ENCODE measurements at regions not wholly inside any gene's neighbourhood (a gene's known extent, or its start where the extent isn't known, plus 50 kb on each side); places are given as distances from the start of the nearest gene placed in this dataset.

DNA sequence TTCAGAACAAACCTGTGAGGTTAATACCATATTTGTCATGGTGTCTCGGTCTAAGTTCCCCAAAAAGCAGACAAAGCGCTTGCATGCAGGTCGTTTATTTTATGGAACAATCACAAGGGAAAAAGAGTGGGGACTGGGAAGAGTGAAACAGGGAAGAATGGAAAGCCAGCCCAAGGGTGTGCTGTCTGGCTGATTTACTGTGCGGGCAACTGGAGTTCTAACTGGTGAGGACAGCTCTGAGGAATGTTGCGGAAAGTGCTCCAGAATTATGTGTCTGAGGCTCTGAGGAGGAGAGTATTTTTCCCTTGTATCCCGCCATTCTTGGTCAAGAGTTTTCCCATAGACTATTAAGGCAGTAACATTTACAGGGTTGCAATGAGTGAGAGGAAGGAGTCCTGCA lies 465.4 kb downstream of the RMST start:
- Histone ChIP-seq H2BK12ac (ENCODE audit: insufficient read length, low read depth, low read length) (no peak overlapping the region), H3K56ac (ENCODE audit: insufficient read length, low read depth, low read length) (no peak overlapping the region), H3K79me2 (ENCODE audit: insufficient read depth, low read length) (no peaks in the 10 kb centered on the region), H3K23me2 (ENCODE audit: insufficient read length, low read depth, low read length, poor library complexity, severe bottlenecking) (no peaks in the 10 kb centered on the region), H2AK5ac (ENCODE audit: insufficient read length, low read length) (no peak overlapping the region), H4K8ac (replicated peaks; ENCODE audit: insufficient read length, low read depth, low read length) (no peak overlapping the region), H4K20me1 (ENCODE audit: control insufficient read depth, insufficient read depth, insufficient read length) (no peaks in the 10 kb centered on the region), H3K14ac (ENCODE audit: insufficient read depth, low read length) (no peak overlapping the region), H3K27ac (ENCODE audit: insufficient read length, low read depth, low read length) (no peak overlapping the region), H2BK15ac (ENCODE audit: low read depth, low read length) (no peak overlapping the region), H3K79me1 (ENCODE audit: insufficient read depth, low read depth, low read length, poor library complexity, severe bottlenecking) (no peaks in the 10 kb centered on the region), H3K18ac (ENCODE audit: insufficient read length, low read depth, low read length) (no peak overlapping the region), H2BK120ac (ENCODE audit: low read depth, low read length, poor library complexity, severe bottlenecking) (no peak overlapping the region), H3K23ac (ENCODE audit: insufficient read length, low read depth, low read length) (no peak overlapping the region), H2BK20ac (ENCODE audit: low read depth, low read length, poor library complexity, severe bottlenecking) (no peak overlapping the region), H2BK5ac (ENCODE audit: insufficient read length, low read length) (no peak overlapping the region), H4K91ac (ENCODE audit: insufficient read length, low read depth, low read length) (no peak overlapping the region), H3K4me2 (ENCODE audit: insufficient read depth, insufficient read length, low read length) (no peak overlapping the region), H4K5ac (ENCODE audit: insufficient read length, low read depth, low read length) (no peak overlapping the region), H3T11ph (ENCODE audit: low read length) (no peak overlapping the region), H3K9me3 (ENCODE audit: control insufficient read depth, low read depth, low read length) (no peaks in the 10 kb centered on the region), H2AFZ (ENCODE audit: low read length) (no peak overlapping the region), H3K4ac (ENCODE audit: low read depth, low read length) (no peak overlapping the region), H3K4me1 (ENCODE audit: insufficient read depth, low read length) (no peaks in the 10 kb centered on the region), H3K9ac (ENCODE audit: extremely low read depth, insufficient read length, low read length) (no peak overlapping the region), H3K27me3 (ENCODE audit: insufficient read depth, low read length) (no peaks in the 10 kb centered on the region)
- no peak overlapping the region; a peak in 2 of 7 replicates for H3K27ac Mint-ChIP-seq
- DNase-seq = no peak
- no peaks in the 10 kb centered on the region for H3K9me3 Mint-ChIP-seq
- no peak overlapping the region for H3K4me3 Mint-ChIP-seq
- no peaks in the 10 kb centered on the region for H3K4me1 Mint-ChIP-seq
- WGBS (ENCODE audit: extremely low coverage, insufficient read length, low lambda C conversion rate) = no CpG with 5 or more reads among the region's 6 CpGs
- H3K36me3 Mint-ChIP-seq (ENCODE audit: insufficient read depth in 1 of 3, low read depth in 3 of 3) = no peaks in the 10 kb centered on the region
- TF ChIP-seq, protein P1, sequence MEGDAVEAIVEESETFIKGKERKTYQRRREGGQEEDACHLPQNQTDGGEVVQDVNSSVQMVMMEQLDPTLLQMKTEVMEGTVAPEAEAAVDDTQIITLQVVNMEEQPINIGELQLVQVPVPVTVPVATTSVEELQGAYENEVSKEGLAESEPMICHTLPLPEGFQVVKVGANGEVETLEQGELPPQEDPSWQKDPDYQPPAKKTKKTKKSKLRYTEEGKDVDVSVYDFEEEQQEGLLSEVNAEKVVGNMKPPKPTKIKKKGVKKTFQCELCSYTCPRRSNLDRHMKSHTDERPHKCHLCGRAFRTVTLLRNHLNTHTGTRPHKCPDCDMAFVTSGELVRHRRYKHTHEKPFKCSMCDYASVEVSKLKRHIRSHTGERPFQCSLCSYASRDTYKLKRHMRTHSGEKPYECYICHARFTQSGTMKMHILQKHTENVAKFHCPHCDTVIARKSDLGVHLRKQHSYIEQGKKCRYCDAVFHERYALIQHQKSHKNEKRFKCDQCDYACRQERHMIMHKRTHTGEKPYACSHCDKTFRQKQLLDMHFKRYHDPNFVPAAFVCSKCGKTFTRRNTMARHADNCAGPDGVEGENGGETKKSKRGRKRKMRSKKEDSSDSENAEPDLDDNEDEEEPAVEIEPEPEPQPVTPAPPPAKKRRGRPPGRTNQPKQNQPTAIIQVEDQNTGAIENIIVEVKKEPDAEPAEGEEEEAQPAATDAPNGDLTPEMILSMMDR (conservative IDR thresholded peaks at IDR 0.05) = no peak
- H3K27me3 Mint-ChIP-seq (ENCODE audit: low read depth) = no peaks in the 10 kb centered on the region

All from H9 (cell line).